GM18502 (cell line): ENCODE measurements at regions not wholly inside any gene's neighbourhood (a gene's known extent, or its start where the extent isn't known, plus 50 kb on each side); places are given as distances from the start of the nearest gene placed in this dataset.

Source experiments
- ATAC-seq: cut with Tn5 transposase; IDR thresholded peaks from one replicate; pipeline ENCODE4 v1.9.1; 2021; ENCODE audit warnings: mild to moderate bottlenecking; ENCODE audit not compliant: unreplicated experiment, poor library complexity

- ATAC-seq = no peak
Measured at GRCh38 chr12:125610292-125610691, 545.1 kb downstream of the AACS start.

- ATAC-seq = no peak
Measured at GRCh38 chr12:125610971-125611370, 545.7 kb downstream of the AACS start.

GRCh38 chr12:125614058-125614457 is 548.8 kb downstream of the AACS start:
- ATAC-seq = no peak

GRCh38 chr12:125619723-125620122 is 554.5 kb downstream of the AACS start:
- ATAC-seq = no peak

- no peak for ATAC-seq
Measured at GRCh38 chr12:125633686-125634085, 568.5 kb downstream of the AACS start.

GRCh38 chr12:125634813-125635212 is 569.6 kb downstream of the AACS start:
- ATAC-seq = no peak

- ATAC-seq = no peak
Measured at GRCh38 chr12:125639826-125640225, 574.6 kb downstream of the AACS start.

GRCh38 chr12:125643055-125643454 is 577.8 kb downstream of the AACS start:
- ATAC-seq = no peak

GRCh38 chr12:125645724-125646123 is 580.5 kb downstream of the AACS start:
- no peak for ATAC-seq

- no peak for ATAC-seq
Measured at GRCh38 chr12:125650587-125650986, 585.4 kb downstream of the AACS start.

- no peak for ATAC-seq
Measured at GRCh38 chr12:125651625-125652024, 586.4 kb downstream of the AACS start.

GRCh38 chr12:125652681-125653080 is 587.4 kb downstream of the AACS start:
- ATAC-seq = no peak

GRCh38 chr12:125657681-125658080 is 592.4 kb downstream of the AACS start:
- ATAC-seq = no peak

- ATAC-seq = no peak
Measured at GRCh38 chr12:125674554-125675338, 609.5 kb downstream of the AACS start.

GRCh38 chr12:125676366-125676765 is 611.1 kb downstream of the AACS start:
- no peak for ATAC-seq

GRCh38 chr12:125677829-125678228 is 612.6 kb downstream of the AACS start:
- ATAC-seq = no peak

GRCh38 chr12:125678589-125678993 is 613.4 kb downstream of the AACS start:
- no peak for ATAC-seq

GRCh38 chr12:125683748-125684381 is 618.6 kb downstream of the AACS start:
- peak; percentile 89 for ATAC-seq

- no peak for ATAC-seq
Measured at GRCh38 chr12:125684968-125685790, 619.9 kb downstream of the AACS start.

- no peak for ATAC-seq
Measured at GRCh38 chr12:125685915-125686314, 620.7 kb downstream of the AACS start.

GRCh38 chr12:125687403-125687802 is 622.2 kb downstream of the AACS start:
- no peak for ATAC-seq
